Keratinocyte (primary cell): ENCODE measurements at regions not wholly inside any gene's neighbourhood (a gene's known extent, or its start where the extent isn't known, plus 50 kb on each side); places are given as distances from the start of the nearest gene placed in this dataset.

Experiments used
- DNase-seq: peaks from one replicate; pipeline ENCODE4 v3.0.0-alpha.2; 2011; ENCODE audit warnings: low read depth, missing footprints, low spot score
- FAIRE-seq: peaks from 2 replicates; lab custom pipeline; 2011; peaks lifted over from hg19 to GRCh38; lab: Jason Lieb, UNC
- H2AFZ ChIP-seq: 2 replicates; pipeline ENCODE4 v1.6.0; 2012; ENCODE audit warnings: low read length, control low read depth, inconsistent platforms; ENCODE audit not compliant: control insufficient read depth
- H3K27ac ChIP-seq: 2 replicates; pipeline ENCODE4 v1.5.1; 2011; ENCODE audit warnings: low read length; ENCODE audit not compliant: control insufficient read depth, insufficient read depth
- H3K27me3 ChIP-seq: 3 replicates; pipeline ENCODE4 v1.6.0; 2011; ENCODE audit warnings: low read length; ENCODE audit not compliant: control insufficient read depth, insufficient read depth; ENCODE audit errors: extremely low read depth
- H3K36me3 ChIP-seq, 2 experiments: 2 replicates in 1 of 2; 3 replicates in 1 of 2; pipeline ENCODE4 v1.5.1; 2011; ENCODE audit warnings: low read length in 2 of 2, mild to moderate bottlenecking in 1 of 2; ENCODE audit not compliant: control insufficient read depth in 2 of 2, insufficient read depth in 2 of 2; ENCODE audit errors: extremely low read depth in 1 of 2
- H3K4me1 ChIP-seq: 3 replicates; pipeline ENCODE4 v1.5.1; 2011; ENCODE audit warnings: low read length; ENCODE audit not compliant: control insufficient read depth, insufficient read depth; ENCODE audit errors: extremely low read depth
- H3K4me2 ChIP-seq: 3 replicates; pipeline ENCODE4 v1.6.0; 2011; ENCODE audit warnings: low read depth, low read length; ENCODE audit not compliant: control insufficient read depth, insufficient read depth; ENCODE audit errors: extremely low read depth
- H3K4me3 ChIP-seq, 3 experiments: fragments of 200-600 bp in 1 of 3; sonication (generic) in 1 of 3; 2 replicates in 2 of 3; 3 replicates in 1 of 3; pipeline ENCODE4 v1.5.1; 2011 to 2016; ENCODE audit warnings: low read length in 3 of 3, mild to moderate bottlenecking in 3 of 3, control low read depth in 2 of 3, inconsistent platforms in 1 of 3, low read depth in 1 of 3, mixed read lengths in 1 of 3, mixed run types in 1 of 3, moderate library complexity in 1 of 3; ENCODE audit not compliant: control insufficient read depth in 2 of 3, insufficient read depth in 2 of 3; ENCODE audit errors: extremely low read depth in 1 of 3
- H3K79me2 ChIP-seq: 2 replicates; pipeline ENCODE4 v1.6.0; 2012; ENCODE audit warnings: low read length; ENCODE audit not compliant: control insufficient read depth, insufficient read depth
- H3K9ac ChIP-seq: 3 replicates; pipeline ENCODE4 v1.6.0; 2011; ENCODE audit warnings: low read length; ENCODE audit not compliant: control insufficient read depth, insufficient read depth; ENCODE audit errors: extremely low read depth
- H3K9me1 ChIP-seq: 3 replicates; pipeline ENCODE4 v1.6.0; 2011; ENCODE audit warnings: low read length; ENCODE audit not compliant: control insufficient read depth, insufficient read depth; ENCODE audit errors: extremely low read depth
- H3K9me3 ChIP-seq: 2 replicates; pipeline ENCODE4 v1.5.1; 2012; ENCODE audit warnings: low read depth, low read length; ENCODE audit not compliant: control insufficient read depth
- H4K20me1 ChIP-seq: 3 replicates; pipeline ENCODE4 v1.6.0; 2011; ENCODE audit warnings: low read length; ENCODE audit not compliant: control insufficient read depth, insufficient read depth; ENCODE audit errors: extremely low read depth
- CTCF ChIP-seq, 3 experiments: IDR thresholded peaks in 1 of 3; conservative IDR thresholded peaks in 1 of 3; optimal IDR thresholded peaks in 1 of 3; 2 replicates in 2 of 3; 3 replicates in 1 of 3; pipeline versions ENCODE3 to v1.5.1; 2011; ENCODE audit warnings: low read length in 3 of 3, mild to moderate bottlenecking in 3 of 3, moderate library complexity in 2 of 3, control low read depth in 1 of 3, inconsistent platforms in 1 of 3; ENCODE audit not compliant: insufficient read depth in 2 of 3; ENCODE audit errors: extremely low read depth in 1 of 3
- EZH2 ChIP-seq: IDR thresholded peaks from one replicate; pipeline ENCODE4 v1.6.1; 2012; ENCODE audit warnings: inconsistent platforms, mild to moderate bottlenecking, low read length, moderate library complexity
- dilution Hi-C: fragments of 300-500 bp; cut with MboI; formaldehyde crosslinking; loops from one replicate; pipeline ENCODE4 v1.7.0; 2020; ENCODE audit warnings: low sequenced_read_pairs; ENCODE audit not compliant: extremely low pct_ligation_motif_present

GRCh38 chr2:146989741-146990140 is 855.1 kb upstream of the ACVR2A start:
- Histone ChIP-seq H2AFZ (no peak overlapping the region), H3K36me3 (no peaks in the 10 kb centered on the region), H3K4me3 (no peak overlapping the region), H3K4me1 (peaks cover 30% of the 10 kb centered on the region), H3K9me1 (no peaks in the 10 kb centered on the region), H3K9me3 (no peaks in the 10 kb centered on the region), H3K27me3 (no peaks in the 10 kb centered on the region), H3K4me2 (no peak overlapping the region), H3K9ac (no peak overlapping the region), H4K20me1 (no peaks in the 10 kb centered on the region), H3K27ac (no peak overlapping the region), H3K79me2 (no peaks in the 10 kb centered on the region)
- FAIRE-seq: no peak
- TF ChIP-seq EZH2: no peak
- no peak for TF ChIP-seq CTCF (optimal IDR thresholded peaks at IDR 0.05 in 1 of 3, IDR thresholded peaks at IDR 0.05 in 1 of 3, conservative IDR thresholded peaks at IDR 0.05 in 1 of 3; ENCODE audit: extremely low read depth in 1 of 3, insufficient read depth in 2 of 3, low read length in 3 of 3)
- no peak for DNase-seq
- dilution Hi-C loops: no loop called here

GRCh38 chr2:146987996-146988395 is 856.8 kb upstream of the ACVR2A start:
- H3K4me2 ChIP-seq: no peak overlapping the region
- DNase-seq (no peak), FAIRE-seq (peak; percentile 5)
- H3K9me1 ChIP-seq: no peaks in the 10 kb centered on the region
- H3K4me3 ChIP-seq: no peak overlapping the region
- peak overlapping the region; percentile 4 for H2AFZ ChIP-seq
- no peaks in the 10 kb centered on the region for H3K9me3 ChIP-seq
- no peak overlapping the region for H3K9ac ChIP-seq
- H3K27me3 ChIP-seq: no peaks in the 10 kb centered on the region
- H3K79me2 ChIP-seq: no peaks in the 10 kb centered on the region
- no peaks in the 10 kb centered on the region for H4K20me1 ChIP-seq
- no peaks in the 10 kb centered on the region for H3K36me3 ChIP-seq
- no peak overlapping the region for H3K27ac ChIP-seq
- dilution Hi-C loops: no loop called here
- H3K4me1 ChIP-seq: peaks cover 33% of the 10 kb centered on the region
- TF ChIP-seq CTCF (optimal IDR thresholded peaks at IDR 0.05 in 1 of 3, IDR thresholded peaks at IDR 0.05 in 1 of 3, conservative IDR thresholded peaks at IDR 0.05 in 1 of 3; ENCODE audit: extremely low read depth in 1 of 3, insufficient read depth in 2 of 3, low read length in 3 of 3): no peak
- TF ChIP-seq EZH2: no peak
